Left colon (tissue), 2 donors: ENCODE measurements at regions not wholly inside any gene's neighbourhood (a gene's known extent, or its start where the extent isn't known, plus 50 kb on each side); places are given as distances from the start of the nearest gene placed in this dataset.

Experiments
- ATAC-seq: fragments of 200-7000 bp; cut with Tn5 transposase; one replicate; pipeline ENCODE4 v1.9.1; 2020; ENCODE audit warnings: mild to moderate bottlenecking, moderate library complexity
- DNase-seq, 2 donors: peaks; one replicate each; pipeline ENCODE4 v3.0.0-alpha.2; 2020
- intact Hi-C, 2 donors: fragments of 100-400 bp; cut with DNase I in 1 of 2; cut with micrococcal nuclease in 1 of 2; formaldehyde crosslinking; loops; one replicate each; pipeline versions ENCODE4 v1.11.2 to v1.14.0; 2022; cut with DNase I, micrococcal nuclease
- donor health status: DM: no; HTN: no; CAD: no.
- donor health status: DM: yes; HTN: yes; CAD: no.

DNA sequence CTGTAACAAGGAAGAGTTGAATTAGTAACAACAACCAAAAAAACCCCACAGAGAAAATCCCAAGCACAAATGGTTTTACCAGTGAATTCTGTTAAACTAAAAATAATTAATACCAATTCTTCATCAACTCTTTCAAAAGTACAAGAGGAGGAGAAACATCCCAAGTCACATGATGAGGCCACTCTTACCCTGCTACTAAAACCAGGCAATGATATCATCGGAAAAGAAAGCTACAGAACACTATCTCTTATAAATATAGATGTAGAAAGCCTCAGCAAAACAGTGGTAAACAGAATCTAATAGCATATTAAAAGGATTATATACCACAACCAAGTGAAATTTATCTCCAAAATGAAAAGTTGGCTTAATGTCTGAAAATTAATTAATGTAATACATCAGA is 168.1 kb upstream of the SLCO3A1 start:
- ATAC-seq: no peak
- intact Hi-C loops: no loop called here
- DNase-seq: no peak

- DNase-seq (no peak), ATAC-seq (no peak)
- intact Hi-C loops: no loop called here
These were observed 164.7 kb upstream of the SLCO3A1 start for GRCh38 chr15:91688811-91689210.

DNA sequence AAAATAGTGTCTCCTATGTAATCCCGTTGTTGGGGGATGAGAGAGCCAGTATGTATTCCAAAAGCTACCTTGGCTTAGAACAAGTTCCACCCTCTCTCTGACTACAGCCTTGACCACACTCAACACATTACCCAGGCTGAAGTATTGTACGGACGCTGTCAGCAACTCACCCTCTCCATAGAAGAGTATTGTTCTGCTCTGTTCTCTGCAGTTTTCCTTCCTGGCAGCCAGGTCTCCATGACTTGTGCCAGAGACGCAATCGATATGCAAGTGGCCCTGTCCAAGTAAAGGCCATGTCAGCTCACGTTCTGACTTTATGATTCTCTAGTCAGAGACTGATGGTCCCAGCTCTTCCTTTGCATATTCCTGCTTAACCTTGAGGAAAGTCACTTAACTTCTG is 164.1 kb upstream of the SLCO3A1 start:
- ATAC-seq: no peak
- intact Hi-C loops: no loop called here
- no peak for DNase-seq

- intact Hi-C loops: loop anchor here in 1 of 2 donors (10.0 kb wide), 1 partner anchor 152 kb away; no protein-coding TSS in a partner anchor
- DNase-seq: no peak
- ATAC-seq: no peak
These were observed 160.9 kb upstream of the SLCO3A1 start for GRCh38 chr15:91692596-91692995.

GRCh38 chr15:91694131-91694830 is 159.2 kb upstream of the SLCO3A1 start:
- intact Hi-C loops: loop anchor here in 1 of 2 donors (10.0 kb wide), 1 partner anchor 151 kb away; no protein-coding TSS in a partner anchor
- ATAC-seq (peak; percentile 71), DNase-seq (peak; percentile 27 to 43)

DNA sequence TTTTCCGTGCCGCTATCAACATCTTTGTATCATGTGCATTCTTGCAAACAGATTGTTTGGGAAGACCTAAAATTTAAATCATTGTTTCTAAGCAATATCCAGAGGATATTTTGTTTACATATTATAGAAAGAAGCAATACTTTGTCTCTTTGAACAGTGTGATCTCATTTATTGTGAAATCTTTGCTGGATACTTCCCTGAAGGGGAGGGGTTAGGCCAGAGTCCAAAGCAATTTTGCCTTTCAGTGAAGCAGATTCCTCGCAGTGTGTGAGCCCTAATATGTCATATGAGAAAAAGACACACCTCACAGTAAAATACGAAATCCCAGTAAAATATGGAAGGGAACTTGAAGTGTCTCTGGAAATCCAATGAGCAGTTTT is 158.7 kb upstream of the SLCO3A1 start:
- ATAC-seq (peak; percentile 99), DNase-seq (peak; percentile 57 to 64)
- intact Hi-C loops: loop anchor here in 1 of 2 donors (5.0 to 10.0 kb wide), 2 partner anchors 150 to 387 kb away; no protein-coding TSS in a partner anchor

DNA sequence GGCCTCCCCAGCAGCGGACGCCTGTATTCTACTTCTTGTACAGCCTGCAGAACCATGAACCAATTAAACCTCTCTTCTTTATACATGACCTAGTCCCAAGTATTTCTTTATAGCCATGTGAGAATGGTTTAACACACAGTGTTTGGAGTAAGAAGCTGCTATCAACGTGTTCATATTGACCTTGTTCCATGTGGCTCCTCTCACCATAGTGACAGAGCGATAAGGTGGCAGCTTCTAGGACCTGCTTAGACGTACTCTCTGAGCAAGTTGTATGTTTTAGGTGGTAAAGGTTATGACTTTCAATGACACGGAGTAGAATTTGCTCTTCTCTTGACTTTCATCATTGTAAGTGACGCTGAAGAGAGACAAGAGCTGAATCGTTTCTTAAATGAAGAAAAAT is 157.7 kb upstream of the SLCO3A1 start:
- intact Hi-C loops: loop anchor here in 1 of 2 donors (5.0 to 10.0 kb wide), 2 partner anchors 149 to 387 kb away; no protein-coding TSS in a partner anchor
- no peak for DNase-seq
- no peak for ATAC-seq

DNA sequence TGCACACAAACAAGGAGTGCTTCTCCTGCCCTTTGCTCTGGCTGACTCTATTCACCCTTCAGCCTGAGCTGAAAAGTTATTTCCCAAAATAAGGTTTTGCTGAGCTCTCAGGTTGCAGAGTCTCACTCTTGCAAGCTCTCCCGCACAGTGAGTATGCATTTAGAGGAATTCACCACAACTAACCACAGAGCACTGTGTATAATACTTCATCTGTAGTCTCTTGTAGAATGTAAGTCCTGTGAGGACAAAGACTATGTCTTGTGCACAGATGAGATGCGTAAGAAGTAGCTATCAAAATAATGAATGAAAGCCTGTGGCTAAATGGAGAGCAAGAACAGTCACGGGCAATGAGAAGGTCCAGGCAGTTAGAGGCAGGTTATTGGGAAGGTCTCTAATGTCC is 156.5 kb upstream of the SLCO3A1 start:
- intact Hi-C loops: loop anchor here in 1 of 2 donors (5.0 to 10.0 kb wide), 2 partner anchors 148 to 385 kb away; no protein-coding TSS in a partner anchor
- ATAC-seq (no peak), DNase-seq (no peak)

- ATAC-seq: no peak
- intact Hi-C loops: loop anchor here in 1 of 2 donors (5.0 to 10.0 kb wide), 2 partner anchors 147 to 384 kb away; no protein-coding TSS in a partner anchor
These were observed 155.3 kb upstream of the SLCO3A1 start for GRCh38 chr15:91698241-91698640.

GRCh38 chr15:91699741-91700140 is 153.8 kb upstream of the SLCO3A1 start:
- no peak for ATAC-seq
- intact Hi-C loops: loop anchor here in 1 of 2 donors (5.0 to 10.0 kb wide), 3 partner anchors 145 to 395 kb away; no protein-coding TSS in a partner anchor
- DNase-seq: no peak

More at GRCh38 chr15:91698241-91698640, 155.3 kb upstream of the SLCO3A1 start:
- no peak for DNase-seq

GRCh38 chr15:91703274-91703673 is 150.2 kb upstream of the SLCO3A1 start:
- intact Hi-C loops: loop anchor here in 1 of 2 donors (10.0 kb wide), 1 partner anchor 398 kb away; no protein-coding TSS in a partner anchor
- ATAC-seq (no peak), DNase-seq (no peak)

- intact Hi-C loops: loop anchor here in 1 of 2 donors (10.0 kb wide), 1 partner anchor 400 kb away; no protein-coding TSS in a partner anchor
These were observed 149.2 kb upstream of the SLCO3A1 start for GRCh38 chr15:91704343-91704742.

GRCh38 chr15:91706322-91707032 is 147.0 kb upstream of the SLCO3A1 start:
- ATAC-seq: peak; percentile 79
- intact Hi-C loops: loop anchor here in 1 of 2 donors (10.0 kb wide), 1 partner anchor 402 kb away; no protein-coding TSS in a partner anchor
- peak; percentile 71 to 74 for DNase-seq

More at GRCh38 chr15:91704343-91704742, 149.2 kb upstream of the SLCO3A1 start:
- peak; percentile 29 to 30 for DNase-seq
- ATAC-seq: peak; percentile 62

GRCh38 chr15:91710080-91710698 is 143.3 kb upstream of the SLCO3A1 start:
- intact Hi-C loops: no loop called here
- DNase-seq (no peak), ATAC-seq (no peak)

DNA sequence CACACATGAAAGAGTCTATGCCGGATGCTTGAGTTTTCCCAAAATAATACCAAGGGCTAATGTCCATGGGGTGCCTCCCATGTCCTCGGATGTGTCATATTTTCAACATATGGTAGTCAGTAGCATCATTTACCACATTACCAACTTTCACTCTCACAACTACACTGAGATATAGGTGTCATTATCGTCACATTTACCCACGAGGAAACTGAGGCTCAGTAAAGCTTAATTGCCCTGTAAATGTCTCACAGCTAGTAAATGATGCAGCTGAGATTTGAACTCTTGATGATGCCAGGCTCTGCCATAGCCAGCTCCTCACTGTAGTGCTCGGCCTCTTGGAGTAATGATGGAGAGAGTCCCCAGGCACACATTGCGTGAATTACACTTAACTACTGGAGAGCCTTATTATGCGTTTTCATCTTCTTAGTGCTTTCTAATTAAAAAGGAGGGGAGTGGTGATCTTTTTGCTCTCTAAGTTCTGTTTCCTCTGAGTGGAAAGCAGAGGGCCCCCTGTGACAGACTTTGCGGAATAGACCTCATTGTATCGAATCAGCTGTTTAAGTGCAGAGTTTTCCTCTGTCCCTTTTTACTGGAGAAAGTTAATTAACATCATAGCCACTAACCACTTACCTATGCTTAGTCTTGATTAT is 142.0 kb upstream of the SLCO3A1 start:
- DNase-seq (no peak), ATAC-seq (no peak)
- intact Hi-C loops: no loop called here

DNA sequence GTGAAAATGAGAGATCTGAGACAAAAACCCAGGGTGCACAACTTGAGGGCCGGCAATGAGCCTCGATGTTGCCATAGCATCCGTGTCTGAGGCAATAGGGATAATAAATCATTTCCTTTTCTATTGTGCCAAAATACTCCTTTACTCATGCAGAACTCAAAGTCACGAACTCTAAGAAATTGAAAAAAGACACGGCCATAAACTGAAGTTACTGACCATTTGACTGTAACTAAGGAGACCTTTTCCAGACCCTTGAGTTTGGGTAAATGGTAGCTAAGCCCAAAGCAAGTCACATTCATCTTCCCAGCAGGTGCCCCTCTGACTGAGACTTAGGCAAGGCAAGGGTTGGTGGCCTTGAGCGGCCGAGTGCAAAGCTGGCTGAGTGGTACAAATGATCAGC is 141.2 kb upstream of the SLCO3A1 start:
- DNase-seq (no peak), ATAC-seq (no peak)
- intact Hi-C loops: no loop called here

- ATAC-seq: no peak
- intact Hi-C loops: no loop called here
- no peak for DNase-seq
These were observed 137.0 kb upstream of the SLCO3A1 start for GRCh38 chr15:91716536-91716935.

DNA sequence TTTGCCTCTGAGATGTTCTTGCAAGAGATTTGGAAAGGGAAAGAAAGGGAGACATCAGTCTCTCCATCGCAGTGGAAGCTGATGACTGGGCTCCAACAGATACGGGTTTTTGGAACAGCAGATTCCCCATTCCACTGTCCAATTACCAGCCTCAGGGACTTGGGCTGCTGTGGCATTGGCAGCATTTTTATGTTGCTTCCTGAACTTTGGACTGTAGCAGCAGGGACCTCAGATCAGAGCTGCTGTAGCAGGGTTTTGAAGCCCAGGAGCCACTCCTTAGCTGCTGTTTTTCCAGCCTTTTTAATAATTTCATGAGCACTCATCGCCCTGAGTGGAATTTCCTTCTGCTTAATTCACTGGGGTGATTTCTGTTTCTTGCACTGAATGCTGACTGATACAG is 135.7 kb upstream of the SLCO3A1 start:
- DNase-seq (no peak), ATAC-seq (peak; percentile 55)
- intact Hi-C loops: no loop called here

DNA sequence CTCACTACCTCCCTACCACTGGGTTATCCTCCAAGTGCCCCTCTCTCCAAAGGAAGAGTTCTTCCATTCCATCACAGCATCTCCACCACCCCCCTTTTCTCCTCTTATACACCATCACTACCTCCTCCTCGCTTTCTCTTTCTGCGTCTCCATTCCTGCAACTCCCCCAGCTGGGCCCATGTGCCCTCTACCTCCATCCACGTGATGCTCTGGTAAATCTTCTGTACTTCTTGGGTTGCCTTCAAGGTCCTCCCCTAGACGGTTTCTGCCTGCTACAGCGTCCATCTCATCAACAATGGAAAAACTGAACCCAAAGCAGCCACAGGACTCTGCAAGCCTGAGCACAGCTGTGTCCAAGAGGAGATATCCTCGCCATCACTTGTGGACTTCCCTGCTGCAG is 129.5 kb upstream of the SLCO3A1 start:
- DNase-seq: no peak

More for the DNA sequence above, 129.5 kb upstream of the SLCO3A1 start:
- intact Hi-C loops: no loop called here
- no peak for ATAC-seq
